ENCODE measurements at regions not wholly inside any gene's neighbourhood (a gene's known extent, or its start where the extent isn't known, plus 50 kb on each side); places are given as distances from the start of the nearest gene placed in this dataset.

- no peak for DNase-seq (ENCODE audit: low read depth)
These were observed 125.3 kb upstream of the STMND1 start for GRCh38 chr6:16976385-16977183.

- DNase-seq (ENCODE audit: low read depth): no peak
These were observed 127.0 kb upstream of the STMND1 start for GRCh38 chr6:16974704-16975359.

DNA sequence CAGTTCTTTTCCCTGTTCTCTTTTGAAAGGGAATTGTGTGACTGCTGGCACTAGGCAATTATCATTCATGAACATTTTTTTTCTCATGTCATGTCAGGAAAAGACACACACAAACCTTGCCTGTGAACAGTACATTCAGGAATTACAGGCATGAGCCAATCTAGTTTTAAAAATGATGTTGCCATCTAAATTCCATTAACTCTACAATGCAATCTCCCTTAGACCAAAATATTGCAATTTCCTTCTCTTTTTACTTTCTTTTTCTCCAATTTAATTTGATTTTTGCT, 127.5 kb upstream of the STMND1 start:
- no peak for DNase-seq (ENCODE audit: low read depth)

- no peak for DNase-seq (ENCODE audit: low read depth)
These were observed 128.1 kb upstream of the STMND1 start for GRCh38 chr6:16973545-16974386.

GRCh38 chr6:16973051-16973450, 128.8 kb upstream of the STMND1 start:
- no peak for DNase-seq (ENCODE audit: low read depth)

DNA sequence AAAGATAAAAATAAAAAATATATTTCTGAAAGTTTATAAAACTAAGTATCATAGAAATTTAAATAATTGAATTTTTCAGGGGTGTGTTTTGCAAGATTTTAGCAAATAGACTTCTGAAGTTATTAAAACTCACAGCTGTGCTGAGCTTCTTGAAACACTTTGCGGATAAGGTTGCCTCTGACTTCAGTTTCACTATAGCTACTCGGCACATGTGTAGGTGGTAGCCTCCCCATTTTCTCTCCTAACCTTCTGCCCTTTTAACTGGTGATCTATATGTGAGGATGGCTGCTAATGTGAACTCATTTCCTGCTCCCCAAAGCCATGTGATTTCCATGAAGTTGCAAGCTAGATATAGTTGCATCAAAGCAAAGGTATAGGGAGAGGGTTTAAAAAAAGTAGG, 129.3 kb upstream of the STMND1 start:
- no peak for DNase-seq (ENCODE audit: low read depth)

DNA sequence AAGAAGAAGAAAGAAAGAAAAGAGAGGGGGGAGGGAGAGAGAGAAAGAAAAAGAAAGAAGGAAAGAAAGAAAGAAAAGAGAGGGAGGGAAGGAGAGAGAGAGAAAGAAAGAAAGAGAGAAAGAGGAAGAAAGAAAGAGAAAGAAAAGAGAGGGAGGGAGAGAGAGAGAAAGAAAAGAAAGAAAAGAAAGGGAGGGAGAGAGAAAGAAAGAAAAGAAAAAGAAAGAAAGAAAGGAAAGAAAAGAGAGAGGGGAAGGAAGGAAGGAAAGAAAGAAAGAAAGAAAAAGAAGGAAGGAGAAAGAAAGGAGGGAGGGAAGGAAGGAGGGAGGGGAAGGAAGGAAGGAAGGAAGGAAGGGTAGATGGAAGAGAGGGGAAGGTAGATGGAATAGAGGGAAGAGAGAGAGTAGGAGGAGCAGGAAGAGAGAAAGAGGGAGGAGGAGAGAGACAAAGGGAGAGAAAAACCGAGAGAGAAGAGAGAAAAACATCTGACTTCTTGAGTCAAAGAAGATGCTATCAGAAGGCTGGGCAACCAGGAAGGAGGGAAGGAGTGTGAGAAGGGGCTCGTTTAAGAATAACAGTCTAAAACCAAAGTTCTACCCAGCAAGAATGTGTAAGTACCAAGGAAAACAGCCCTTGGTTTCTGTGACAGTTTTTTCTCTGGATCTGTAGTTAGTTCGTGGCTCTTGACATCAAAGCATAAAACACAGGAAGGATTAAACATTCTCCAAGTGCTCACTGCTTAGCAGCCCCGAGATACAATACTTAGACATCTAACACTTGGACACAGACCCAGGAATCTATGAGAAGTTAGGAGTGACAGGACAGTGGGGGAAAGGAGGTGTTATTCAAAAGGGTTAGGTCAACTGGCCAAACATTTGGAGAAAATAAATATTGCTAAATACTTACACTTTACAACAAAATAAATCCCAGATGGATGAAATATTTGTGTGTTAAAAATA, 131.9 kb upstream of the STMND1 start:
- no peak for DNase-seq (ENCODE audit: low read depth)

- DNase-seq (ENCODE audit: low read depth): no peak
These were observed 133.7 kb upstream of the STMND1 start for GRCh38 chr6:16968101-16968500.

DNA sequence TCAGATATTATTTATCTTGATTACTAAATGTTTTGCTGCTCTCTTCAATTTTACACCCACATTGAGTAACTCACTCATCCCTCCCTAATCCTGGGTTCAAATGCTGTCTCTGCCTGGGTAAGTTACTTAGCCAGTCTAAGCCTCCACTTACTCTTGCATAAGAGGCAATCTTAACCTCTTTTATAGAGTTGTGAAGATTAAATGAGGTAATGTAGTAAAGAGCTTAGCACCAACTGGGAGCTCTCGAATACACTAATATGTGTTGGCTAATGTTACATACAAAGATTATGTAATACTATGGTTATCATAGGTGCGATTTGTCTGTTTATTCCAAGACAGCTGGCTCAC, 134.4 kb upstream of the STMND1 start:
- no peak for DNase-seq (ENCODE audit: low read depth)

- no peak for DNase-seq (ENCODE audit: low read depth)
These were observed 134.9 kb upstream of the STMND1 start for GRCh38 chr6:16966791-16967469.

DNA sequence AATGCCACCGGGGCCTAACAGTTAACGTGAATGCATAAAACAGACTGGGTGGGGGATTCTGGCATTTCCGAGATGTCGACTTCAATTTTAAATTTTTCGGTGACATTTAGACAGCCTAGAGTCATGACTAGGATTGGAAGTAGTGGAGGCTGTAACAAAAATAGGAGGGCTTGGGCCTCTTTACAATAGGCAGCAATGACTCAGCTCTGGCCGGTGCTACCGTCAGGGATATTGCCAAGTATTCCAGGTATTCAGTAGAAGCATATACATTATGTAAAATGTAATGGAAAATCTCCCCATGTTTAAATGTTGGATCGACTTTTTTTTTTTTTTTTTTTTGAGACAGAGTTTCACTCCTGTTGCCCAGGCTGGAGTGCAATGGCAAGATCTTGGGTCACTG, 136.2 kb upstream of the STMND1 start:
- no peak for DNase-seq (ENCODE audit: low read depth)

GRCh38 chr6:16964553-16965499, 137.0 kb upstream of the STMND1 start:
- DNase-seq (ENCODE audit: low read depth): no peak

GRCh38 chr6:16961577-16961976, 140.3 kb upstream of the STMND1 start:
- DNase-seq (ENCODE audit: low read depth): no peak

DNA sequence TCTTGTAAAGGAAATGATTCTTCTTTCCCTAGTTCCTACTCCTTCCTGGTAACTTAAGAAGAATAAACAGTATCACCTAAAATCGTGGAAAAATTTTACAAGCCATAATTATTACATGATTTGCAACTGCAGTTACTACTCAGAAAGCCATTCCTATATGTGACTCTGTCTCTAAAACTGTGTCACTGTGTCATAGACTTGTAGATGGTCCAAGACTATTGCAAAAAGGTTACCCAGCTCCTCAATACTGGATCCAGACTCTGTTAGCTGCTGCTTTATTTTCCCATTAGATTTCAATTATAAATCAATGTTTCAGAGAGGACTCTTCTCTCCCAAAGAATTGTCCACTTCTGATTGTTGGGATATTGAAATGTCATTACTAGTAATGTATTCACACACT, 142.1 kb upstream of the STMND1 start:
- no peak for DNase-seq (ENCODE audit: low read depth)

DNA sequence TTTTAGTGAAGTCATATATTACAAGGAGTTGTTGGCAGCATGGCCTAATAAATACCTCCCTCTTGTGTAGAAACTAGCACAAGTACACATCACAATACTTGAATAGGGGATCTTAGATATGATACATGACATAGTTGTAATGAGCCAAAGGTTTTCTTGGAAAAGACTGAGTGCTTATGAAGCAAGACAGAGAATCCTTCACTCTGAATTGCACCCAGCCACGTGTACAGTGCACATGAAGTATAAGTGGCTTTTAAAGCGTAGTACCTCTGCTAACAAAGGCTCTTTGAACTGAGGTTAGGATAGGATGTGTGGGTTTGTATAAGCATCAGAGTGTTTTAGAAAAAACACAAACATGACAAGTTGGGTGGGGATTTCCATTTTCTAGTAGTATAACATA, 145.5 kb upstream of the STMND1 start:
- DNase-seq (ENCODE audit: low read depth): no peak

DNA sequence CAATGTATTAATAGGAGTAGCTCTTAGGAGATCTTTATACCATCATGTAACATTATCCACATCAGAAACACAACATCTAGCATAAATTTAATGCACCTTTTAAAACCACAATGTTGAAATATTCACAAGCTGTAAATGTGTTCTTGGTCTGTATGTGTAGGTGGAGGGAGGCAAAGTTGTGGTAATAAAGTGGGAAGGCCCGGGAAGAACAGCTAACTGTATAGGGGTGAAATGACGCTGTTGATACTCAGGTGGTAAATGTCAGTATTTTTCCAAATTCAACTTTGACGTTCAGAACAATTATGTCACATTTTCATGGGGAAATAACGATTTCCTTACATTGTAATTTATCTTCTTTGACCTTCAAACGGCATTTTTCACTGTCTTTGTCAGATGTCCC, 146.0 kb upstream of the STMND1 start:
- DNase-seq (ENCODE audit: low read depth): no peak

DNA sequence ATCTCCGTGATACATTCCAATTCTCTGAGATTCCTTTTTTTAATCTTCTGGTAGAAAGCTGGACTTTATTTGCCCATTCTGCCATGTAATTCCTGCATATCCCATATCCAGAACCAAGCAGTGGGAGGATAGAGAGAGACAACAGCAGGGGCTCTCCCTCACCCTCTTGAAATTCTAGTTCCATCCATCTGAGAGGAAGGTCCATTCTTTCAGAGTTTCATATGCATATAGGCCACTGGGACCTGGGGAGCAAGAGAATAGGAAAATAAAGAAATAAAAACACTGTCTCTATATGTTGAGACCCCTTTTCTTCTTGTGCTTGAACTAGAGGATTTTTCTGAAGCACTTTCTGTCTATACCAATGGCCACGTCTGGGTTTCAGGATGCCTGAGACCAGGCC, 147.9 kb upstream of the STMND1 start:
- no peak for DNase-seq (ENCODE audit: low read depth)

DNA sequence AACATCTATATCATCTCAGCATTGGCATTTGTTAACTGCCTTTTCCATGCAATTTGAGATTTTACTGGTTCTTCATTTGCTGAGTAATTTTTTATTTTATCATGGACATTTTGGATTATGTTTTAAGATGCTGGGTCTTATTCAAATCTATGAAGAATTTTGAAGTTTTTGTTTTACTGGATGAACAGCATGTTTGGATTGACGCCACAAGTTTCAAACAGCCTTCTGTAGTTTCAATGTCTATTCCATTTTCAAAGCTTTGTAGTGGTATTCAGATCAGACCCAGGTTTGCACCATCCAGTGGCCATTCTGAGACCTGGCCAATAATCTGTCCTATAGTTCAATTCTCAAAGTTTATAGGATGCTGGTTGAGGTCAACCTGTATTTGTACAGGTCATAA, 148.4 kb upstream of the STMND1 start:
- DNase-seq (ENCODE audit: low read depth): no peak

- DNase-seq (ENCODE audit: low read depth): no peak
These were observed 150.9 kb upstream of the STMND1 start for GRCh38 chr6:16950825-16951495.
